Ishikawa (cell line): ENCODE measurements at regions not wholly inside any gene's neighbourhood (a gene's known extent, or its start where the extent isn't known, plus 50 kb on each side); places are given as distances from the start of the nearest gene placed in this dataset.

ENCODE experiments used
- CEBPB ChIP-seq: IDR thresholded peaks from 2 replicates; pipeline ENCODE4 v1.6.1; 2012
- EGR1 ChIP-seq: IDR thresholded peaks from 2 replicates; pipeline ENCODE4 v1.6.1; 2012
- EP300 ChIP-seq: IDR thresholded peaks from 2 replicates; pipeline ENCODE4 v1.6.1; 2012; ENCODE audit warnings: borderline replicate concordance
- NFIC ChIP-seq: IDR thresholded peaks from 2 replicates; pipeline ENCODE4 v1.6.1; 2012
- RAD21 ChIP-seq: IDR thresholded peaks from 2 replicates; pipeline ENCODE4 v1.6.1; 2012; ENCODE audit warnings: low read depth
- REST ChIP-seq: IDR thresholded peaks from 2 replicates; pipeline ENCODE4 v1.6.1; 2012; ENCODE audit warnings: low read depth, mild to moderate bottlenecking
- TAF1 ChIP-seq: IDR thresholded peaks from 2 replicates; pipeline ENCODE4 v1.6.1; 2012; ENCODE audit warnings: low read depth, mild to moderate bottlenecking
- TCF12 ChIP-seq: IDR thresholded peaks from 2 replicates; pipeline ENCODE4 v1.6.1; 2012; ENCODE audit warnings: low read depth
- YY1 ChIP-seq: IDR thresholded peaks from 2 replicates; pipeline ENCODE4 v1.6.1; 2012; ENCODE audit warnings: low read depth
- TF ChIP-seq, protein P1 (sequence below): IDR thresholded peaks from 2 replicates; pipeline ENCODE4 v1.6.1; 2012
- TF ChIP-seq, protein P2 (sequence below): IDR thresholded peaks from 2 replicates; pipeline ENCODE4 v1.6.1; 2012

- TF ChIP-seq EGR1 (no peak), RAD21 (no peak), YY1 (no peak), EP300 (no peak), CEBPB (no peak), TAF1 (no peak), REST (no peak), TCF12 (no peak), NFIC (no peak)
- TF ChIP-seq, protein P1, sequence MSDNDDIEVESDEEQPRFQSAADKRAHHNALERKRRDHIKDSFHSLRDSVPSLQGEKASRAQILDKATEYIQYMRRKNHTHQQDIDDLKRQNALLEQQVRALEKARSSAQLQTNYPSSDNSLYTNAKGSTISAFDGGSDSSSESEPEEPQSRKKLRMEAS: no peak
- TF ChIP-seq, protein P2, sequence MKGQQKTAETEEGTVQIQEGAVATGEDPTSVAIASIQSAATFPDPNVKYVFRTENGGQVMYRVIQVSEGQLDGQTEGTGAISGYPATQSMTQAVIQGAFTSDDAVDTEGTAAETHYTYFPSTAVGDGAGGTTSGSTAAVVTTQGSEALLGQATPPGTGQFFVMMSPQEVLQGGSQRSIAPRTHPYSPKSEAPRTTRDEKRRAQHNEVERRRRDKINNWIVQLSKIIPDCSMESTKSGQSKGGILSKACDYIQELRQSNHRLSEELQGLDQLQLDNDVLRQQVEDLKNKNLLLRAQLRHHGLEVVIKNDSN: no peak
These were observed 96.7 kb upstream of the LUZP2 start for GRCh38 chr11:24400059-24400665.
